ENCODE measurements at regions not wholly inside any gene's neighbourhood (a gene's known extent, or its start where the extent isn't known, plus 50 kb on each side); places are given as distances from the start of the nearest gene placed in this dataset.

- no peak overlapping the region for H3K27ac ChIP-seq (ENCODE audit: low read length)
- no peaks in the 10 kb centered on the region for H3K27me3 Mint-ChIP-seq
- no peaks in the 10 kb centered on the region for H3K4me1 Mint-ChIP-seq
- DNase-seq = no peak
- no CpG with 5 or more reads among the region's 2 CpGs for WGBS (ENCODE audit: insufficient coverage)
- no peaks in the 10 kb centered on the region for H3K36me3 ChIP-seq (ENCODE audit: control insufficient read depth in 2 of 2, extremely low read depth in 1 of 2, insufficient read depth in 1 of 2, low read length in 1 of 2)
- ChIA-PET POLR2A (interaction anchor here in 1 of 2 donors (0.6 kb wide), 1 partner anchor 54 kb away, joined by 3 read pairs; no protein-coding TSS in a partner anchor), CTCF (no interaction called here)
- no peaks in the 10 kb centered on the region for H3K4me1 ChIP-seq (ENCODE audit: control insufficient read depth in 1 of 2, extremely low read depth in 1 of 2, insufficient read depth in 2 of 2, low read length in 2 of 2)
- no peaks in the 10 kb centered on the region for H3K27me3 ChIP-seq (replicated peaks in 1 of 2; ENCODE audit: control insufficient read depth in 2 of 2, extremely low read depth in 1 of 2, insufficient read depth in 2 of 2, low read length in 1 of 2)
- no peaks in the 10 kb centered on the region for H3K36me3 Mint-ChIP-seq
- no peak overlapping the region for H3K27ac Mint-ChIP-seq
- no peaks in the 10 kb centered on the region for H3K9me3 ChIP-seq
- no peak overlapping the region for H3K4me3 Mint-ChIP-seq
- no peaks in the 10 kb centered on the region for H3K9me3 Mint-ChIP-seq
- H3K4me3 ChIP-seq (ENCODE audit: control insufficient read depth in 1 of 2, extremely low read depth in 1 of 2, low read length in 1 of 2) = no peak overlapping the region
- ATAC-seq (replicated peaks in 1 of 4) = no peak
Observed at GRCh38 chr1:98217601-98218000, 296.8 kb upstream of the DPYD start.

- DNase-seq = no peak
- no peaks in the 10 kb centered on the region for H3K9me3 Mint-ChIP-seq
- Histone ChIP-seq H3K27me3 (replicated peaks in 1 of 2; ENCODE audit: control insufficient read depth in 2 of 2, extremely low read depth in 1 of 2, insufficient read depth in 2 of 2, low read length in 1 of 2) (no peaks in the 10 kb centered on the region), H3K27ac (ENCODE audit: low read length) (no peak overlapping the region), H3K4me1 (ENCODE audit: control insufficient read depth in 1 of 2, extremely low read depth in 1 of 2, insufficient read depth in 2 of 2, low read length in 2 of 2) (no peaks in the 10 kb centered on the region), H3K36me3 (ENCODE audit: control insufficient read depth in 2 of 2, extremely low read depth in 1 of 2, insufficient read depth in 1 of 2, low read length in 1 of 2) (no peaks in the 10 kb centered on the region), H3K4me3 (ENCODE audit: control insufficient read depth in 1 of 2, extremely low read depth in 1 of 2, low read length in 1 of 2) (no peak overlapping the region), H3K9me3 (no peaks in the 10 kb centered on the region)
- no peak for ATAC-seq (replicated peaks in 1 of 4)
- ChIA-PET CTCF (no interaction called here), POLR2A (no interaction called here)
- WGBS (ENCODE audit: insufficient coverage) = 67% methylated on average over 2 of the region's 5 CpGs
- H3K4me1 Mint-ChIP-seq = no peaks in the 10 kb centered on the region
- H3K27me3 Mint-ChIP-seq = no peaks in the 10 kb centered on the region
- H3K27ac Mint-ChIP-seq = no peak overlapping the region
- no peak overlapping the region for H3K4me3 Mint-ChIP-seq
- H3K36me3 Mint-ChIP-seq = no peaks in the 10 kb centered on the region
Observed at GRCh38 chr1:98216304-98216703, 295.5 kb upstream of the DPYD start.

GRCh38 chr1:98211271-98211845, 290.5 kb upstream of the DPYD start:
- no peaks in the 10 kb centered on the region for H3K4me1 Mint-ChIP-seq
- ChIA-PET CTCF (no interaction called here), POLR2A (no interaction called here)
- no peak for DNase-seq
- no peak for ATAC-seq (replicated peaks in 1 of 4)
- H3K9me3 ChIP-seq = no peaks in the 10 kb centered on the region
- H3K27me3 Mint-ChIP-seq = no peaks in the 10 kb centered on the region
- no peaks in the 10 kb centered on the region for H3K27me3 ChIP-seq (replicated peaks in 1 of 2; ENCODE audit: control insufficient read depth in 2 of 2, extremely low read depth in 1 of 2, insufficient read depth in 2 of 2, low read length in 1 of 2)
- H3K4me1 ChIP-seq (ENCODE audit: control insufficient read depth in 1 of 2, extremely low read depth in 1 of 2, insufficient read depth in 2 of 2, low read length in 2 of 2) = no peaks in the 10 kb centered on the region
- no peak overlapping the region for H3K27ac ChIP-seq (ENCODE audit: low read length)
- H3K4me3 Mint-ChIP-seq = no peak overlapping the region
- 100% methylated on average over 2 of the region's 2 CpGs for WGBS (ENCODE audit: insufficient coverage)
- no peaks in the 10 kb centered on the region for H3K36me3 Mint-ChIP-seq
- H3K9me3 Mint-ChIP-seq = no peaks in the 10 kb centered on the region
- H3K36me3 ChIP-seq (ENCODE audit: control insufficient read depth in 2 of 2, extremely low read depth in 1 of 2, insufficient read depth in 1 of 2, low read length in 1 of 2) = no peaks in the 10 kb centered on the region
- H3K4me3 ChIP-seq (ENCODE audit: control insufficient read depth in 1 of 2, extremely low read depth in 1 of 2, low read length in 1 of 2) = no peak overlapping the region
- H3K27ac Mint-ChIP-seq = no peak overlapping the region

- H3K9me3 Mint-ChIP-seq = no peaks in the 10 kb centered on the region
- Histone ChIP-seq H3K27ac (ENCODE audit: low read length) (no peak overlapping the region), H3K9me3 (no peaks in the 10 kb centered on the region), H3K4me1 (ENCODE audit: control insufficient read depth in 1 of 2, extremely low read depth in 1 of 2, insufficient read depth in 2 of 2, low read length in 2 of 2) (no peaks in the 10 kb centered on the region), H3K36me3 (ENCODE audit: control insufficient read depth in 2 of 2, extremely low read depth in 1 of 2, insufficient read depth in 1 of 2, low read length in 1 of 2) (no peaks in the 10 kb centered on the region), H3K4me3 (ENCODE audit: control insufficient read depth in 1 of 2, extremely low read depth in 1 of 2, low read length in 1 of 2) (no peak overlapping the region), H3K27me3 (replicated peaks in 1 of 2; ENCODE audit: control insufficient read depth in 2 of 2, extremely low read depth in 1 of 2, insufficient read depth in 2 of 2, low read length in 1 of 2) (no peaks in the 10 kb centered on the region)
- DNase-seq = no peak
- H3K36me3 Mint-ChIP-seq = no peaks in the 10 kb centered on the region
- POLR2A ChIA-PET = no interaction called here
- no peak overlapping the region for H3K27ac Mint-ChIP-seq
- 100% methylated on average over 1 of the region's 3 CpGs for WGBS (ENCODE audit: insufficient coverage)
- no peak overlapping the region for H3K4me3 Mint-ChIP-seq
- CTCF ChIA-PET = no interaction called here
- H3K27me3 Mint-ChIP-seq = no peaks in the 10 kb centered on the region
- H3K4me1 Mint-ChIP-seq = no peaks in the 10 kb centered on the region
- no peak for ATAC-seq (replicated peaks in 1 of 4)
Observed at GRCh38 chr1:98210563-98210962, 289.7 kb upstream of the DPYD start.

GRCh38 chr1:98210064-98210463, 289.2 kb upstream of the DPYD start:
- H3K36me3 ChIP-seq (ENCODE audit: control insufficient read depth in 2 of 2, extremely low read depth in 1 of 2, insufficient read depth in 1 of 2, low read length in 1 of 2) = no peaks in the 10 kb centered on the region
- ChIA-PET CTCF (no interaction called here), POLR2A (no interaction called here)
- H3K27ac Mint-ChIP-seq = no peak overlapping the region
- H3K4me1 Mint-ChIP-seq = no peaks in the 10 kb centered on the region
- H3K27me3 Mint-ChIP-seq = no peaks in the 10 kb centered on the region
- no peak overlapping the region for H3K27ac ChIP-seq (ENCODE audit: low read length)
- ATAC-seq (replicated peaks in 1 of 4) (no peak), DNase-seq (no peak)
- H3K4me3 ChIP-seq (ENCODE audit: control insufficient read depth in 1 of 2, extremely low read depth in 1 of 2, low read length in 1 of 2) = no peak overlapping the region
- H3K9me3 ChIP-seq = no peaks in the 10 kb centered on the region
- H3K4me3 Mint-ChIP-seq = no peak overlapping the region
- H3K4me1 ChIP-seq (ENCODE audit: control insufficient read depth in 1 of 2, extremely low read depth in 1 of 2, insufficient read depth in 2 of 2, low read length in 2 of 2) = no peaks in the 10 kb centered on the region
- no peaks in the 10 kb centered on the region for H3K36me3 Mint-ChIP-seq
- no peaks in the 10 kb centered on the region for H3K27me3 ChIP-seq (replicated peaks in 1 of 2; ENCODE audit: control insufficient read depth in 2 of 2, extremely low read depth in 1 of 2, insufficient read depth in 2 of 2, low read length in 1 of 2)
- H3K9me3 Mint-ChIP-seq = no peaks in the 10 kb centered on the region
- no CpG with 5 or more reads among the region's 7 CpGs for WGBS (ENCODE audit: insufficient coverage)

- Histone ChIP-seq H3K4me3 (ENCODE audit: control insufficient read depth in 1 of 2, extremely low read depth in 1 of 2, low read length in 1 of 2) (no peak overlapping the region), H3K27ac (ENCODE audit: low read length) (no peak overlapping the region), H3K4me1 (ENCODE audit: control insufficient read depth in 1 of 2, extremely low read depth in 1 of 2, insufficient read depth in 2 of 2, low read length in 2 of 2) (no peaks in the 10 kb centered on the region), H3K36me3 (ENCODE audit: control insufficient read depth in 2 of 2, extremely low read depth in 1 of 2, insufficient read depth in 1 of 2, low read length in 1 of 2) (no peaks in the 10 kb centered on the region), H3K9me3 (no peaks in the 10 kb centered on the region), H3K27me3 (replicated peaks in 1 of 2; ENCODE audit: control insufficient read depth in 2 of 2, extremely low read depth in 1 of 2, insufficient read depth in 2 of 2, low read length in 1 of 2) (no peaks in the 10 kb centered on the region)
- 59% methylated on average over 1 of the region's 1 CpG for WGBS (ENCODE audit: insufficient coverage)
- Mint-ChIP-seq H3K9me3 (no peaks in the 10 kb centered on the region), H3K36me3 (no peaks in the 10 kb centered on the region), H3K4me3 (no peak overlapping the region), H3K27ac (no peak overlapping the region), H3K4me1 (no peaks in the 10 kb centered on the region), H3K27me3 (peaks cover 3% of the 10 kb centered on the region in 2 donors)
- POLR2A ChIA-PET = interaction anchor here in 1 of 2 donors (0.6 kb wide), 1 partner anchor 1118 kb away, joined by 3 read pairs; no protein-coding TSS in a partner anchor
- ATAC-seq (replicated peaks in 1 of 4) (no peak), DNase-seq (no peak)
- CTCF ChIA-PET = no interaction called here
Observed at GRCh38 chr1:98205291-98206017, 284.6 kb upstream of the DPYD start.
